Chondrocyte (in vitro differentiated cells): ENCODE measurements at regions not wholly inside any gene's neighbourhood (a gene's known extent, or its start where the extent isn't known, plus 50 kb on each side); places are given as distances from the start of the nearest gene placed in this dataset.

Experiments used
- DNase-seq: peaks from one replicate; pipeline ENCODE4 v3.0.0; 2021; ENCODE audit warnings: mixed read lengths, low spot score
- H3K27ac Mint-ChIP-seq: one replicate; pipeline ENCODE4 v1.8.0; 2021; ENCODE audit warnings: mild to moderate bottlenecking, moderate library complexity, mixed read lengths; ENCODE audit not compliant: unreplicated experiment
- H3K27me3 Mint-ChIP-seq: 2 replicates; pipeline ENCODE4 v1.8.0; 2021; ENCODE audit warnings: low read depth, mixed read lengths
- H3K36me3 Mint-ChIP-seq: 2 replicates; pipeline ENCODE4 v1.8.0; 2021; ENCODE audit warnings: low read depth, mixed read lengths
- H3K4me1 Mint-ChIP-seq: 2 replicates; pipeline ENCODE4 v1.8.0; 2021; ENCODE audit warnings: low read depth, mild to moderate bottlenecking, mixed read lengths
- H3K4me3 Mint-ChIP-seq: one replicate; pipeline ENCODE4 v1.8.0; 2021; ENCODE audit warnings: mild to moderate bottlenecking, moderate library complexity, mixed read lengths; ENCODE audit not compliant: unreplicated experiment
- H3K9me3 Mint-ChIP-seq: 2 replicates; pipeline ENCODE4 v1.8.0; 2021; ENCODE audit warnings: low read depth, mixed read lengths
- TF ChIP-seq, protein P1 (sequence below): fragments of 200-600 bp; sonication (generic); IDR thresholded peaks from 2 replicates; pipeline ENCODE4 v1.5.0; 2021; ENCODE audit warnings: antibody characterized with exemption, mild to moderate bottlenecking, moderate library complexity

DNA sequence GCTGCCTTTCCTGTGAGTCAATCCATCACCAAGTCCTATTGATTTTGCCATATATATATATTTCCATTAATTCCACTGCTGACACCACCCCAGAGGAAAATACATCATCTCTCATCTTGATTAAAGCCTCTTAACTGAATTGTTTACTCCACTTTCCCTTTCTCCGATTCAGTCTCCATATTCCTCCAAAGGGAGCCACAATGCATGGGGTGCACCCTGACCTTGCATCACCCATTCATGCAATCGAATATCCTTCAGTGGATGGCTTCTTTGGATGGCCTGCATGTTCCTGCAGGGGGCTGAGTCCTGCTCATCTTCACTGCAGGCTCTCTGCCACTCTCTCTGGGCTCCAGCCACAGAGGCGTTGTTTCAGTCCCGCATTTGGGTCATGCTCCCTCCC, 231.0 kb downstream of the SNX18 start:
- Mint-ChIP-seq H3K27me3 (no peaks in the 10 kb centered on the region), H3K27ac (no peak overlapping the region), H3K36me3 (no peaks in the 10 kb centered on the region), H3K9me3 (no peaks in the 10 kb centered on the region), H3K4me3 (no peak overlapping the region), H3K4me1 (peaks cover 19% of the 10 kb centered on the region)
- TF ChIP-seq, protein P1, sequence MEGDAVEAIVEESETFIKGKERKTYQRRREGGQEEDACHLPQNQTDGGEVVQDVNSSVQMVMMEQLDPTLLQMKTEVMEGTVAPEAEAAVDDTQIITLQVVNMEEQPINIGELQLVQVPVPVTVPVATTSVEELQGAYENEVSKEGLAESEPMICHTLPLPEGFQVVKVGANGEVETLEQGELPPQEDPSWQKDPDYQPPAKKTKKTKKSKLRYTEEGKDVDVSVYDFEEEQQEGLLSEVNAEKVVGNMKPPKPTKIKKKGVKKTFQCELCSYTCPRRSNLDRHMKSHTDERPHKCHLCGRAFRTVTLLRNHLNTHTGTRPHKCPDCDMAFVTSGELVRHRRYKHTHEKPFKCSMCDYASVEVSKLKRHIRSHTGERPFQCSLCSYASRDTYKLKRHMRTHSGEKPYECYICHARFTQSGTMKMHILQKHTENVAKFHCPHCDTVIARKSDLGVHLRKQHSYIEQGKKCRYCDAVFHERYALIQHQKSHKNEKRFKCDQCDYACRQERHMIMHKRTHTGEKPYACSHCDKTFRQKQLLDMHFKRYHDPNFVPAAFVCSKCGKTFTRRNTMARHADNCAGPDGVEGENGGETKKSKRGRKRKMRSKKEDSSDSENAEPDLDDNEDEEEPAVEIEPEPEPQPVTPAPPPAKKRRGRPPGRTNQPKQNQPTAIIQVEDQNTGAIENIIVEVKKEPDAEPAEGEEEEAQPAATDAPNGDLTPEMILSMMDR = no peak
- no peak for DNase-seq

DNA sequence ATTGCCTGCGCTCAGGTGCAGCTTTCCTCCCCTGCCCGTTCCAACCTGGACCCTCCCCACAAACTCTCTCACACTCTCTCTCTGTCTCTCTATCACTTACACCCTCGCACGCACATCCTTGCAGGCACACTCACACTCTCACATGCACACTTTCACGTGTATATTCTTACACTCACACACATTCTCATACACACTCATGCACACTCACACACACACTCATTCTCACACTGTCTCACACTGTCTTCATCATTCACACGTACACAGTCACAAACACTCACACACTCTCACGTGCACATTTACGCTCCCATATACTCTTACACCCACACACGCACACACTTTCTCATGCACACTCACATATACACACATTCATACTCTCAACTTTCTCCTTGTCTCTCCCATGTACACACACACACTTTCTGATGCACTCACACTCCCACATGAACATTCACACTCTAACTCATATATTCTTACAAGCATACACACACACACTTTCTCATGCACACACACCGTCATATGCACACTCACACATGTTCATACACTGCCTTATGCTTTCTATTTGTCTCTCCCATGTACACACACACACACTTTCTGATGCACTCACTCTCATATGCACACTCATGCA, 229.3 kb downstream of the SNX18 start:
- DNase-seq = no peak
- Mint-ChIP-seq H3K9me3 (no peaks in the 10 kb centered on the region), H3K27ac (no peak overlapping the region), H3K36me3 (no peaks in the 10 kb centered on the region), H3K4me1 (peaks cover 21% of the 10 kb centered on the region), H3K4me3 (no peak overlapping the region), H3K27me3 (no peaks in the 10 kb centered on the region)
- TF ChIP-seq, protein P1 = no peak

DNA sequence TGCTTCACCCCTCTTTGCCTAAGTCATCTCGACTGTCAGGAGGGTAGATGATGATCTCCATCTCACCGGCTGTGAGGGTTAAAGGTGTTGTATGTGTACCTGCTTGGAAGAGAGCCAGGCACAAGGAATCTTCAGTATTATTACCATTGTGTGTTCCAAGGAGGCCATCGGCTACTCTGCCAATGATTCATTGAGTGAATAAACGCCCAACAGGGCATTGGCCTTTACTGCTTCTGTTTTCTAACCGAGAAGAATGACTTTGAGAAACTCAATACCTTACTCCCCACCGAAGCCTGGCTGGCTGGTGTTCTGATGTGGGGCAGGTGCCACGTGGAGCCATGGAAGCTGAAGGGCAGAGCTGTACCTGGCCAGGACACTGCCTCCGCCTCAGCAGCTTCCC, 228.8 kb downstream of the SNX18 start:
- H3K4me3 Mint-ChIP-seq = no peak overlapping the region
- peaks cover 21% of the 10 kb centered on the region for H3K4me1 Mint-ChIP-seq
- no peaks in the 10 kb centered on the region for H3K27me3 Mint-ChIP-seq
- H3K9me3 Mint-ChIP-seq = no peaks in the 10 kb centered on the region
- H3K27ac Mint-ChIP-seq = no peak overlapping the region
- DNase-seq = no peak
- H3K36me3 Mint-ChIP-seq = no peaks in the 10 kb centered on the region
- TF ChIP-seq, protein P1 = no peak

DNA sequence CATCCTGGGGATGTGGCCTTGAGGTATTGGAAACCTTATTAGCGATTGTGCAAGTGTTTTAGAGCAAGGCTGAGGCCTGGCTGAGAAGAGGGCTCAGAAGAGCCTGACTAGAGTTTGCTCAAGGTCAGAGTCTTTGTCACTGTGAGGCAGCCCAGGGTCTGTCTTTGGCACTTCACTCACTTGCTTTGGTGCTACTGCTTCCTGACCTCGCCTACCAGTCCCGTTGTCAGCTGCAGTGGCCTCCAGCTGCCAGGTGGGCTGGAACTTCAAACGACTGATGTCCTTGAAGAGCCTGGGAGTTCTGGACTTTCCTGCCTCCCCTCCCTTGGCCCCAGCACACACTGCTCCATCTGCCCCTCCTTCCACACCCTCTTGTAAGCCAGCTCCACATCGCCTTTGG, 228.0 kb downstream of the SNX18 start:
- TF ChIP-seq, protein P1 = no peak
- H3K27me3 Mint-ChIP-seq = no peaks in the 10 kb centered on the region
- no peaks in the 10 kb centered on the region for H3K36me3 Mint-ChIP-seq
- no peaks in the 10 kb centered on the region for H3K9me3 Mint-ChIP-seq
- no peak overlapping the region for H3K27ac Mint-ChIP-seq
- H3K4me3 Mint-ChIP-seq = no peak overlapping the region
- H3K4me1 Mint-ChIP-seq = peaks cover 21% of the 10 kb centered on the region
- no peak for DNase-seq

DNA sequence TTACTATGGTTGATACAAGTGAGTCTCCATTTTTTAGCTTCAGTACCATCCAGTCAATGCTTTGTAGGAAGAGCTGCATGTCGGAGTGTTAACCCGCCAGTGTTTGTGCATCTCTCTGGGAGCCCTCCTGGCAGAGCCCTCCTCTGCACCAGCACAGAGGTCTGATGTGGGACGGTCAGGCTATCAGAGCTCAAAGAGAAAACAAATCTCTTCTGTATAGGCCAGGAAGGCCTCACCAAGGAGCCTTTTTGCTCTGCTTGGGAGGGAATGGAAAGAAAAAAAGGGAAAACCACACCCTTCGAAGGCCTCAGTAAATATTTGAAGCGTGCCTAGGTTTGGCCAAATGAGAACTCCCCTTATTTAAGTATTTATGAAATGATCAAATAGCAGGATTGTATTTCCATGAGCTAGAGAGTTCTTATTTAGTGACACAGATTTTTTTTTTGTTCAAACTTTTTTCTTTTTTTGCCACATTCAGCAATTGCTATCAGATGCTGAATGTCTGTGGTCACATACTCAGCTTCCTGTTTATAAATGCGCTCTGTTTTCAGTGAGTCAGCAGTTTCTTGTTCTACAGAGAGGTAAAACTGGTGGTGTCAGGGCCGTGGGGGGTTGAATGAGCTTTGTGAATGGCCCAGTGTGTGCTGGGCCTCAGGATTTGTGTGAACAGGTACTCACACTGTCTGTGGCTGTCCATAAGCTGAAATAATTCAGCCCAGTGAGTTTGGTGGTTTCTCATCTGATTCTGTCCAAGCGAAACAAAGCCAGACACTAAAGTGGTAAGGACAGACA, 226.6 kb downstream of the SNX18 start:
- Mint-ChIP-seq H3K4me3 (no peak overlapping the region), H3K36me3 (no peaks in the 10 kb centered on the region), H3K27me3 (no peaks in the 10 kb centered on the region), H3K4me1 (peaks cover 21% of the 10 kb centered on the region), H3K27ac (peak overlapping the region; percentile 92), H3K9me3 (no peaks in the 10 kb centered on the region)
- DNase-seq = no peak
- TF ChIP-seq, protein P1 = no peak
